HG02678 (cell line): ENCODE measurements at regions not wholly inside any gene's neighbourhood (a gene's known extent, or its start where the extent isn't known, plus 50 kb on each side); places are given as distances from the start of the nearest gene placed in this dataset.

Experiments
- ATAC-seq: cut with Tn5 transposase; IDR thresholded peaks from one replicate; pipeline ENCODE4 v1.9.1; 2021; ENCODE audit warnings: mild to moderate bottlenecking, moderate library complexity; ENCODE audit not compliant: unreplicated experiment

DNA sequence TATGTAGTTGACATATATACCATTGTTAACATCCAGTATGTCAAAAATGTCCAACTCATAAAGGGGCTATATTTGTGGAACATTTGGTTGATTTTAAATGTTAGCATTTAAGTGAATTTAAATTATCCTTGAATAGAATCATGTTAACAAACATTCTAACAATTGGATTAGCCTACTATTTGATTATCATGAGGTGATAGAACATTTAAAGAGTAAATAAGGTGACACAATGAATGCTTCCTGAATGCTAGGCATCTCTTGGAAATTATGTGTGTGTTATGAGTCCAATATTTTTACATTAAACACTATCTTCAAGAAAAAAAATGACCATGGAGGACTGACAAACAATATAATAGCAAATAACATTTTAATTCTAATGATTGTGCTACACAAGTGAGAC is 901.9 kb upstream of the AGA start:
- ATAC-seq = no peak

DNA sequence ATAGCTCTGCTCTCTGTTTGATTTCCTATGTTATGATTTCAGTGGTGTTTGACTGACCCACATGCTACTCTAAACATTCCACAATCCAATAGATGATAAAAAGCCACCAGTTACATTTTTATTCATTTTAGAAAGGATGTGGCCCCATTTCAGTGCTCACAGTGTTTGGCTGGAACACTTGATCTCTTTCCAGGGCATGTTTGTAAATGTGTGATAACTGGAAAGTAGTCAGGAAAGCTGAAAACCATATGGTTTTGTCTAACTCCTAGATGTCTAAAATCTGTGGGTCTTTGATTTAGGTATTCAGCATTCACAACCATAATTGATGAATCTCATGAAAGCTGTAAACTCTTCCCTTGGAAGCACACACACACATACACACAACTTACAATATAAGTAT is 904.9 kb upstream of the AGA start:
- ATAC-seq = no peak

DNA sequence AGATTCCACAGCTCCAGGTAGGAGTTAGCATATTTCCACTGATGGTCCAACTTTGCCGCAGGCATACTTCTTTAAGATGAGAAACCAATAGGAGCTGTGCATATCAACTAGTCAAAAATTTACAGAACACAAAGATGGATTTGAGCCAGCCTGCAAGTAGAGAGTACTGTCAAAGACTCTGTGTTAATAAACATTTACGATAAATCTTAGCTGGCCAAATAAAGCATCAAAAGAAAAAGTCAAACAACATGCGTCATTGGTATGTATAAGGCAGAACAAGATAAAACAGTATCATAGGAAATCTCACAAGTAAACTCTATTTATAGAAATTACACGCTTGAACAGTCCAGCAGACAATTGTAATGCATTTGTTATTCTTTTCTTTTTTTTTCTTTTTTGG is 907.4 kb upstream of the AGA start:
- ATAC-seq = no peak

DNA sequence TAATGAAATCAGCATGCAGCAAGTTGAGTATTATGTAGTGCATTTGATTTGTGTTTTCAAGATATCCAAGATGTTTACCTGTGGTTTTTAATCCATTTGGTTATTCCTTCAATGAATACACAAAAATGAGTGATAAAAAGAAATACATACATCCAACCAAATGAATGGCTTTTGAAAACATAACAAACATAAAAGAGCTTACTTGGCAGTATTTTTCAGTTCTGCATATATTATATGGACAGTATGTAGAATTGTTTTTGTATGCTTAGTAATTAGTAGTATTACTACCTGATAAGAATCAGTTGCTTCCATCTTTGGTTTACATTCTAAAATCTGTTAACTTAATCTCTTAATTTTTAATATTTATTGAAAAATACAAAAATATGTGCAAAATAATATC is 908.9 kb upstream of the AGA start:
- no peak for ATAC-seq

DNA sequence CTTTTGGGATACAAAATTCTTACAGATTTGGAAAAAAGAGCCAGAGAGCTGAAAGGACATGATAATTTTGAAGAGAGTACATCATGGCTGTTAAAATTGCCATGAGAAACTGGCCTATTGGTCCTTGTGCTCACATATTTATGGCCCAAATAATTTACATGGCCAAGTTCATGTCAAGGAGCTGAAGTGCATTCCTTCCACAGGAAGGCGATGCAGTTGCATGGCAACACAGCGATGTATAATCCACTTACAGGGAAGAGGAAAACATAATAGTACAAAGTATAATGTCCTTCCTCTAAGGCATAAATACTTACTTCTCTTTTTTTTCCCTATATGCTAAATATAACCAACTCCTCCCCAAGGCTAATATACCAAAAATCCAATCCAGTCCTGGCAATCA is 914.5 kb upstream of the AGA start:
- ATAC-seq = no peak

DNA sequence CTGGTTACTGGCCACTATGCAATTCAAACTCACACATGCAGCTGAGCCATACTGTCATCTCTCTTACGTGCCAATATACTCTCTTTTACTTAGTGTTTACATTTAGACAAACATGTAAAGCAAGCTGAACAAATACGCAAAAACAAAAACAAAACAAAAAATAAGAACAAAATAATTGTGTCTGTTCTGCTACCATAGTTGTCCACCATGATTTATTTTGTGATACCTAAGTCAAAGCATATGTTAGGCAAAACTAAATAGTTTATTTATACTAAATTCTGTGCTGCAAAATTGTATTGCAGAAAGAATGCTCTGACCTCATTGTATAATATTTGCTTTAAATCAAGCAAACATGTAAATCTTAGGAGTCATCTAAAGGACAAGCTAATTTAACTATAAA is 943.2 kb upstream of the AGA start:
- ATAC-seq = no peak

DNA sequence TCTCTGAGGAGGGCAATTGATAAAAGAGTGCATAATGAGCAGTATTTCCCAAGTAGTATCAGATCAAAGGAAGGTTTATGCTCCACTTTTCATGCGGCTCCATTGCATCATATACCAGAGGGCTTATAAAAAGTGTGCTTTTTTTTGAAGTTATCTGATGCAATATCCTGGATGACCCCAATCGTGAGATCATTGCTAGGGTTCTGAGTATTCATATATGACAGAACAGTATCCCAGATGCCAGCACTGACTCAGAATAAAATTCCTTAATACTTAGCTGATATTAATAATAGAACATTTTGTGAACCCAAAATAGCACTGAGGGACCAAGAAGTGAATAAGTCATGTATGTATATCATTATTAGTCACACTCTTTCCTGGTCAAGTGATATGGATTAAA is 945.5 kb upstream of the AGA start:
- no peak for ATAC-seq

DNA sequence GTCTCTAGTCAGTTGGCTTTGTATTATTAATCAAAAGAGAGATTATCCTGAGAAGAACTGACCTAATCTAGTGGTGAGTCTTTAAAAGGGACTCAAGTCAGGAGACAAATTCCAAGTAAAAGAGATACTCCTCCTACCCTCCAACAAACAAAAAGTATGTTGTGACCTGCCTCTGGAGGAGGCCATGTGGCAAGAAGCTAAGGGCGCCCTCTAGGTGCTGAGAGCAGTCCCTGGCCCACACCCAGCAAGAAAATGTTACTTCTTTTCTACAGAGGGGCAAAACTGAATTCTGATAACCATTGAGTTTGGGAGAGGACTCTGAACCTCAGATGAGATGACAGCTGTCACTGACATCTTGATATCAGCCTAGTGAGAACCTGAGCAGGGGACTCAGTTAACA is 953.6 kb upstream of the AGA start:
- no peak for ATAC-seq

DNA sequence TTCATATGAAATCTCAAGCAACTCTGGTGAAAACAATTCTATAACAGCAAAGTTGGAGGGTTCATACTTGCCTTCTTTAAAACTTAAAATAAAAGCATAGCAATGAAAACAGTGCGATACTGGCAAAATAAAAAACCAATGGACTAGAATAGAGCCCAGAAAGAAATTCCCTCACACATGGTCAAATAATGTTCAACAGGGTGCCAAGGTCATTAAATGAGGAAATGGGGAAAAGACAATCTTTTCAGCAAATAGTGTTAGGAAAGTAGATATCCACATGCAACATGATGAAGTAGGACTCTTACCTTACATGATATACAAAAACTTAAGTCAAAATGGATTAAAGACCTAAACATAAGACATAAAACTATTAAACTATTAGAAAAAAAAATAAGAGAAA is 970.2 kb upstream of the AGA start:
- no peak for ATAC-seq

DNA sequence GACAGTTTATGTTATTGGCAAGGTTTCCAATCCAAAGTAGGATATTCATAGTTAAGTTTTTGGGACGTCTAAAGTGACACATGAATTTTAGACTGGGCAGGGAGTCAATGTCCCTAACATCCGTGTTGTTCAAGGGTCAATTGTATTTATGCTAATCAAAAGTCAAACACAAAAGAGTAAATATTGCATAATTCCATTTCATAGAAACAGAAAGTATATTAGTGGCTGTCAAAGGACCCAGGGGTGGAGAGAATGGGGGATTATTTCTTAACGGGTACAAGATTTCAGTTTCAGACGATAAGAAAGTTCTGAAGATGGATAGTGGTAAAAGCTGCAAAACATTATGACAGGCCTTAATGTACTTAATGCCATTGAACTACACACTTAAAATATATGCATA is 971.8 kb upstream of the AGA start:
- no peak for ATAC-seq

DNA sequence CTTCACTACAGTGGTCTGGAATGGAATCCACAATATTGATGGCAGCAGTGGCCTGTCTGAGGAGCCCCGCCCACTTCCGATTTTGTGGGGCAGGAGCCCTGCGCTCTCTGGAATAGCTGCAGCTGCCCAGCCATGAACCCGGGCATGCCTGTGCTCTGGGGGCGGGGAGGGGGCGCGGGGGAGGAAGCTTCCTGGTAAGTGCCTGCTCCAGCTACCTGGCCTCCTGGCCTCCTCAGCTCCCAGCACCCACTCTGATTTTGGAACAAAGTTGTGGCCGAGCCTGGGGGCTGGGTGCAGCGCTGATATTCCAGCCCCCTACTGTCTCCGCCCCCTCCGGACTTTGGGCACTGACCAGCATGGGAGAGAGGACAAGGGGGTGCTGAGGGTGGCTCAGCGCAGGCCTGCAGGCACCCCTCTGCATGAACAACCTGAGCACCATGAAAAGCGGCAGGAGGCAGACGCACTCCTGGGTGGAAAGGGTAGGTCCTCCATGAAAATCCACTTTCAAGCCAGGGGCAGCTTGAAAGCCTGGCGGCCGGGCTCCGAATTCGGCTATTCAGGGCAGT is 972.7 kb upstream of the AGA start:
- ATAC-seq = no peak

DNA sequence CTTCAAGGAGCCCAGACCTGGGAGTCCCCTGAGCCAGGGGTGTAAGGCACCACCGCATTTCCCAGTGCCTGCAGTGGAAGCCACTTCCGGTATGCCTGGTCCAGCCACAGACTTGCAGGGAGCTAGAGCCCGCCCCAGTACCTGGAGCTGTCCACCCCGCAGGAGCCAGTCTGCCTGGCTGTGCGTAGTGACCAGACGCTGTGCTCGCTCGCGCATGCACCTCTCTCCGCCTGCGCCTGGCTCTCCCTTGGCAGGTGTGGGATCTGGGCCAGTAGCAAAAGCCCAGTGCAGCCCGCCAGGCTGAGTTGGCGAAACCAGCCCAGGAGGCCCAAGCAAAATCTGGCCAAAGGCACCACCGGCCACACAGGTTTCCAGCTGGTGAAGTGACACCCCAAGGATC is 973.7 kb upstream of the AGA start:
- ATAC-seq = no peak

DNA sequence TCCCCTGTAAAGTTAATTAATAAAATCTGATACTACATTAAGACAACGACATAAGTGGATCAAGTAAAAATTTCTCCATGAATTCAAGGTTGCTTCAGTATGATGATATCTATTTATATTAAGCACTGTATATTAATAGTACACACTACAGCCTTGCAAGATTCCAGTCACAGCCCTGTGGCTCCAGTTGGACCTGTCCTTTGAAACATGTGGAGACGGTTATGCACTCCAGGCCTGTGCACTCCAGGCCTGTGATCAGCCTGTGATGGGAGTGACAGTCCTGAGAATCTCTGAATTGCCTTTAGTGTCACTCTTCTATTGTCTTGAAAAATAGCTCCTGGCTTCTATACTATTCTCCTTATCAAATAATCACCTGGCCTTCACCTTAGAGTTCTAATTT is 981.1 kb upstream of the AGA start:
- ATAC-seq = no peak

DNA sequence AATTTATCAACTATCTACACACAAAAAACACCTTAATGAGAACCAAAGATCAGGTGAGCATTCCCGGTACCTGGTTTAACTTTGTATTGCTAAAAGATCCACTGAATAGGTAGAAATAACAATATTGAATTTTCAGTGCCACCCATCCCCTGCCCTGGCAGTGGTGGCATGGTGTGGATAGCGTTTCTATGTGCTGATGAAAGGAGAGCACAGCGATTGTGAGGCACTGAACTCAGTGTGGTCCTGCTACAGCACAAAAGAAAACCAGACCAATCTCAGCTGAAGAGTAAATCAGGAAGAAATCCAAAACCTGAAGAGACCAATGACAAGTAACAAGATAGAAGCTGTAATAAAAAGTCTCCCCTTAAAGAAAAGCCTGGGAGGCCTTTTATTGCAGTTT is 984.6 kb upstream of the AGA start:
- ATAC-seq = no peak

DNA sequence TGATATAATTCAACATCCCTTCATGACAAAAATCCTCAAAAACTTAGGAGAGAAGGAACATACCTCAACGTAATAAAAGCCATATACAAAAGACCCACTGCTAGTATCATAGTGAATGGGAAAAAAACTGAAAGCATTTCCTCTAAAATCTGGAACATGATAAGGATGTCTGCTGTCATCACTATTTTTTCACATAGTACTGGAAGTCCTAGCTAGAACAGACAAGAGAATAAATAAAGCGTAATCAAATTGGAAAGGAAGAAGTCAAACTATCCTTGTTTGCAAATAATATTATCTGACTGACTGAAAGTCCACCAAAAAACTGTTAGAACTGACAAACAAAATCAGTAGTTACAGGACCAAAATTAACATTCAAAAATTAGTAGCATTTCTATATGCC is 985.4 kb upstream of the AGA start:
- no peak for ATAC-seq

DNA sequence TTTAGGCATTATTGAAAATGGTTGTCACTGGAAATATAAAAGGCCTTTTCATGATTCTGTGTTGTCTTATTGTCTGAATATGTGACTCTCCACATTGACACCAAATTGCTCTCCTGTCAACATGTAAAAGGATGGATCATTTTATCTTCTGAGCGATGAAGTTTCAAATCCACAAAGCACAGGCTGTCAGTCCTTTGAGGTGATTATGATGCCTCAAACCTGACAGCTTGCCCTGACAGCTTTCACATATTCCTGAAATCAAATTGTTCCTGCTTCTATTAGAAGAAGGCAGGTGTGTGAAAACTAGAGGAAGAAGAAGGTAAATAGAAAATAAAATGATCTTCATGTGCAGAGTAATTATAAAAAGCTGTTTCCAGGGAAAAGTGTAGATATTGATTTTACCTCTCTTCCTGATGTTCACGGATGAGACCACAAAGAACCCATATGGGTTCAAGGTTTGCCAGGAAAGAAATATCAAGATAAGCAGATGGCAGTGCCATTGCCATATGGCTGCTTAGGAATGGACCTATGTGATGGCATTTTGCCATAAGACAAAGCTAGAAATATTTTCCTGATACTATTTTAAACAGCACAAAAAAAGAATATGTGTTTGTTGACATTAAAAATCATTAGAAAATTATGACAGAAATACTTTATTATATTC is 1006.3 kb upstream of the AGA start:
- no peak for ATAC-seq

DNA sequence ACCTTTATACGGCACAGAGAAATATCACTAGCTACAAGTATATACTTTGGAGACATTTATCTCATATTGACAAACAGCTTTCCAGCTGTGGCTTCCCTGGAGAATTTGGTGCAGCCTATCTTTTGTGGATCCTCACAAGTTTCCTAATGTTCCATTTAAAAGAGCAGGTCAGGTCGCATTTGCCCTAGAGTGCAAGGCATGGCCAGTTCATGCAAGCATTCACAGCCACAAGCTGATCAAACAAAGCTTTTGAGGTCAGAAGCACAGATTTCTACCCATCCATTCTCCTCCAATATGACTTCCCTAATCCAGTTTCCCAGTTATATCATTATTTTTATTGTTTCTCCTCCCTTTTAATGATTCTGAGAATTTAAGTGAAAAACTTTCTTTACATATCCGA is 1008.4 kb upstream of the AGA start:
- ATAC-seq = no peak

DNA sequence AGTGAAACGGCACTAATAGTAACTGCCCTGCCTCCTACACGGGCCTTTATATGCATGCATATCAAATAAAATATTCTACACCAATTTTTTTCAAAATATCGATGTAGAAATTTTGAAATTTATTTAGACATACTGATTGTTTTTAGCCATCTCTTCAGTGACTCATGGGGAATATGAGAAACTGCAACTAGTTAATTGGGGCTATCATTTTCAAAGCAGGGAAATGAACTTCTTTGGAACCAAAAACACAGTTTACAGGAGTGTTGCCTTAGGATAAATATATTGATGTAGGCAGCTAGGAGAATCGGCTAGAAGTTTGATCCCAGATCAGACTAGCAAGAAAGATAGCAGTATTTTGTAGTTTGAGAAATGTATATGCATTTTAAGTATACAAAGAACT is 1010.8 kb upstream of the AGA start:
- no peak for ATAC-seq

DNA sequence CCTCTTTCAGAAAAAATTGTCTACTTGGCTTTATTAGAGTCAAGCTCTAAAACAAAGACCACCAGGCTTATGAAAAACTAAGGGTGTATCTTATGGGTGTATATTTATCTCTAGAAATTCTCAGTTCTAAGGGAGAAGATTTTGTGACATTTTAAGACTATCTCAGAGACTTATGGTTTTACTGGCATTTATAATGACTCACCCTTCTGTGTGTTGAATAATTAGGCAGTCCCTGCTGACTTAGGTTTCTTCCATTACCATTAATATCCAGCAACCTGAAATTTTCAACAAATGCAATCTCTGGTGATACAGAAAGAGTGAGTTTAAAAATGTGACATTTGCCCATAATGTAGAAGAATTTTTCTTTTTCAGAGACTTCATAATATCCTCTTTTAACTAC is 1015.0 kb upstream of the AGA start:
- ATAC-seq = no peak

DNA sequence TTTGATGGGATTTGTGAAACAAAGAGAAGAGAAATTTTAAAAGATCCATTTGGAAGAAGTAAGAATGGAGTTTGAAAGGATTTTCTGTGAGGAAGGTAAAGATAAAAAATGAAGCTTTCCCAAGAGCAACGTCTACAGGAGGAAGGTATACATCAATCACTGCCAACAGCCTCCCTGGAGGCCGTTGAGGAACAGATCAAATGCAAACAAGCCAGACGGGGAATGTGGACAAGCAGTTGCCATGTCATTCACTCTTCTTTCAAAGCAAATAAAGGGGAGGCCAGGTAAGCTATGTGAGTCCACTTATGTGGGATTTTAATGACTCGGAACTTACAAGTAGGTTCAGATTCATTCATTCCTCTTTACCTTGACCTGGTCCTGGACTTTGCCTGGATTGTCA is 1020.5 kb upstream of the AGA start:
- ATAC-seq = no peak

DNA sequence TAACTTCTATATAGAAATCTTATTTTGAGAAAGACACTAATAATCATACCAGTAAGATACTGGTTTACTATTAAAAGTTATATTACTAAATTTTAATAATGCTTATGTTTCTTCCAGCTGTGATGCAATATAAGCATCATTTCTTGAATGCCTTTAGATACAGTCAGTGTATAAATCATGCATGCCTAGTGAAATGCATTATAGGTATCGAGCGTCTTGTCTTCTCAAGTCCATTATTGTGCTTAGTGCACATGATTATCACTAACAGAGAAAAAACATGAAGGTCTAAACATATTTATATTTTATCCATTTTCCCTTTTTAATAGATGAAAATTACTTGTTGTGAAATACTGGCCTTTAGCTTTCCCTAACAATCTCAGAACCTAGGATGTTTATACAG is 1021.5 kb upstream of the AGA start:
- ATAC-seq = no peak

DNA sequence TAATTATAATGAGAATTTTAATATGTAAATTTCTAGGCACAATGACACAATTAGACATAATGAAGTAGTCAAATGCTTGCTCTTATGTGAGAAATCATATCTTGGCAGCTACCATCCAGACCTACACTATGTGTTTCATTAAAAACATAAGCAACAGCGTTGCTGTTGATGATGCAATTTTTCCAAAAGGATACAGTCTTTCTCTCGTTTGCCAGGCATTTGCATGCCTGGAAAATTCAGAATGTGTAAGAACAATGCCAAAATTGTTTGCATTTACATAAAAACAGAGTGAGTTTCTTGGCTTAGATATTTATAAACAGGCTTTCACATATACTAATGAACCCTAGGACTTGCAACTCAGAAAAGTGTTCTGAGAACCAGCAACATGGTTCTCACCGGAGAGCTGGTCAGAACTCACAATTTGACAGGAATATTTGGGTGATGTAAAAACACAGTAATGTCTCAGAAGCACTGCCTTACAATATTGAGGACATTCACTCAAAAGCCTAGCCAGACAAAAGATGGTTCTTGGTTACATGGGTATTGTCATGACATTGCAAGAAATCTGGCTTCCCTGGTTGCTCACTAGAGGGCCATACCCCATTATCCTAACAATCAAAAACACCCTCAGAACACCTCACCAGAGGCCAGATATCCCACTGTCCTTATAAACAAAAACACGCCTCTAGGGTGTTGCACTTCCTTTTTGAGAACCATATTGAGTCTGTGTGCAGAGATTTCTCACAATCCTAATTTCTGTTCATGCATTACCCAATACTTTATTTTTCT is 1029.0 kb upstream of the AGA start:
- ATAC-seq = no peak

DNA sequence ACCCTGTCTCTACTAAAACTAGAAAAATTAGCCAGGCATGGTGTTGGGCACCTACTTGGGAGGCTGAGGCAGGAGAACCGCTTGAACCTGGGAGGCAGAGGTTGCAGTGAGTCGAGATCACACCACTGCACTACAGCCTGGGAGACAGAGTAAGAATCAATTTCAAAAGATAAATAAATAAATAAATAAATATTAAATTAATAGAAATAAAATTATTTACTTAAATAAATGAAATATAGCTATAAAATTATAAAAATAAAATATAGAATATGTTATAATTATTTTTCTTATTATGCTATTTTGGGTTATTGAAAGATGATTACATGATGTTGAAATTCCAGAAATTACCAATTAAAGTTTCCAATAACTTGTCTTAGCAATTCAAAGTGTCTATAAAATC is 1029.8 kb upstream of the AGA start:
- no peak for ATAC-seq
